Left forelimb (tissue), 1 donor: ENCODE measurements at regions not wholly inside any gene's neighbourhood (a gene's known extent, or its start where the extent isn't known, plus 50 kb on each side); places are given as distances from the start of the nearest gene placed in this dataset.

ENCODE experiments used
- DNase-seq: peaks from one replicate; pipeline ENCODE4 v3.0.0-alpha.2; 2018; ENCODE audit warnings: low spot score

GRCh38 chr6:140594806-140595128 lies 1220.3 kb upstream of the CITED2 start:
- DNase-seq: no peak

GRCh38 chr6:140592877-140593276 lies 1218.4 kb upstream of the CITED2 start:
- DNase-seq: no peak

- no peak for DNase-seq
These were observed 1216.2 kb upstream of the CITED2 start for GRCh38 chr6:140590641-140591040.

- no peak for DNase-seq
These were observed 1212.1 kb upstream of the CITED2 start for GRCh38 chr6:140586426-140587061.

- no peak for DNase-seq
These were observed 1207.2 kb upstream of the CITED2 start for GRCh38 chr6:140581601-140582000.

- DNase-seq: no peak
These were observed 1205.5 kb upstream of the CITED2 start for GRCh38 chr6:140579918-140580317.

- DNase-seq: no peak
These were observed 1201.6 kb upstream of the CITED2 start for GRCh38 chr6:140576004-140576555.

GRCh38 chr6:140572867-140573266 lies 1198.4 kb upstream of the CITED2 start:
- DNase-seq: no peak

GRCh38 chr6:140572129-140572528 lies 1197.7 kb upstream of the CITED2 start:
- DNase-seq: no peak

- no peak for DNase-seq
These were observed 1196.7 kb upstream of the CITED2 start for GRCh38 chr6:140571145-140571544.

GRCh38 chr6:140567466-140567865 lies 1193.0 kb upstream of the CITED2 start:
- no peak for DNase-seq

GRCh38 chr6:140566781-140567277 lies 1192.4 kb upstream of the CITED2 start:
- no peak for DNase-seq

GRCh38 chr6:140563728-140564127 lies 1189.3 kb upstream of the CITED2 start:
- DNase-seq: no peak

GRCh38 chr6:140561701-140562100 lies 1187.3 kb upstream of the CITED2 start:
- no peak for DNase-seq

- no peak for DNase-seq
These were observed 1186.2 kb upstream of the CITED2 start for GRCh38 chr6:140560671-140561070.

- no peak for DNase-seq
These were observed 1185.0 kb upstream of the CITED2 start for GRCh38 chr6:140559458-140559857.

- no peak for DNase-seq
These were observed 1180.0 kb upstream of the CITED2 start for GRCh38 chr6:140554421-140554820.

GRCh38 chr6:140548366-140548765 lies 1173.9 kb upstream of the CITED2 start:
- no peak for DNase-seq

- DNase-seq: no peak
These were observed 1172.2 kb upstream of the CITED2 start for GRCh38 chr6:140546640-140547039.

GRCh38 chr6:140544431-140544830 lies 1170.0 kb upstream of the CITED2 start:
- DNase-seq: no peak

- DNase-seq: no peak
These were observed 1168.4 kb upstream of the CITED2 start for GRCh38 chr6:140542863-140543262.

- no peak for DNase-seq
These were observed 1166.8 kb upstream of the CITED2 start for GRCh38 chr6:140541288-140541687.

GRCh38 chr6:140540743-140541142 lies 1166.3 kb upstream of the CITED2 start:
- no peak for DNase-seq

GRCh38 chr6:140538926-140539325 lies 1164.5 kb upstream of the CITED2 start:
- DNase-seq: no peak
